Smooth muscle cell (in vitro differentiated cells): ENCODE measurements at regions not wholly inside any gene's neighbourhood (a gene's known extent, or its start where the extent isn't known, plus 50 kb on each side); places are given as distances from the start of the nearest gene placed in this dataset.

Source experiments
- DNase-seq: peaks from one replicate; lab custom pipeline; 2025; ENCODE audit not compliant: unreplicated experiment; lab: John Stamatoyannopoulos, UW
- H2AFZ ChIP-seq: fragments of 200-600 bp; sonication (generic); 2 replicates; pipeline ENCODE4 v1.6.0; 2016; ENCODE audit warnings: antibody characterized with exemption, low read depth, mild to moderate bottlenecking
- H3F3A ChIP-seq: fragments of 200-600 bp; sonication (generic); 2 replicates; pipeline ENCODE4 v1.6.0; 2017; ENCODE audit warnings: antibody characterized with exemption, low read depth
- H3K27ac ChIP-seq: fragments of 200-600 bp; sonication (generic); 2 replicates; pipeline ENCODE4 v1.5.1; 2016; ENCODE audit warnings: low read depth, mild to moderate bottlenecking
- H3K27me3 ChIP-seq: fragments of 200-600 bp; sonication (generic); 2 replicates; pipeline ENCODE4 v1.6.1; 2016; ENCODE audit warnings: low read depth, mild to moderate bottlenecking
- H3K36me3 ChIP-seq: fragments of 200-600 bp; sonication (generic); 2 replicates; pipeline ENCODE4 v1.5.1; 2016; ENCODE audit warnings: low read depth
- H3K4me1 ChIP-seq: fragments of 200-600 bp; sonication (generic); 2 replicates; pipeline ENCODE4 v1.5.1; 2016; ENCODE audit warnings: low read depth
- H3K4me2 ChIP-seq: fragments of 200-600 bp; sonication (generic); 2 replicates; pipeline ENCODE4 v1.6.0; 2016; ENCODE audit warnings: mild to moderate bottlenecking
- H3K4me3 ChIP-seq: fragments of 200-600 bp; sonication (generic); 2 replicates; pipeline ENCODE4 v1.5.1; 2016; ENCODE audit warnings: mild to moderate bottlenecking
- H3K79me2 ChIP-seq: fragments of 200-600 bp; sonication (generic); 2 replicates; pipeline ENCODE4 v1.6.0; 2016; ENCODE audit warnings: low read depth, mild to moderate bottlenecking
- H3K9ac ChIP-seq: fragments of 200-600 bp; sonication (generic); 2 replicates; pipeline ENCODE4 v1.6.0; 2016; ENCODE audit warnings: low read depth
- H3K9me3 ChIP-seq: fragments of 200-600 bp; sonication (generic); replicated peaks from 2 replicates; pipeline ENCODE4 v1.5.1; 2016; ENCODE audit warnings: low read depth
- H4K20me1 ChIP-seq: fragments of 200-600 bp; sonication (generic); 2 replicates; pipeline ENCODE4 v1.6.0; 2016; ENCODE audit warnings: low read depth
- WGBS: methylation state at CpG from one replicate; pipeline ENCODE4 v1.1.7; 2016; ENCODE audit warnings: low lambda C conversion rate; 5-methylcytosine and 5-hydroxymethylcytosine counted together
- TF ChIP-seq, protein P1 (sequence below): fragments of 200-600 bp; sonication (generic); IDR thresholded peaks from 2 replicates; pipeline ENCODE4 v1.5.1; 2017; ENCODE audit warnings: borderline replicate concordance, mild to moderate bottlenecking, antibody characterized with exemption; ENCODE audit not compliant: insufficient read depth, poor library complexity, severe bottlenecking

DNA sequence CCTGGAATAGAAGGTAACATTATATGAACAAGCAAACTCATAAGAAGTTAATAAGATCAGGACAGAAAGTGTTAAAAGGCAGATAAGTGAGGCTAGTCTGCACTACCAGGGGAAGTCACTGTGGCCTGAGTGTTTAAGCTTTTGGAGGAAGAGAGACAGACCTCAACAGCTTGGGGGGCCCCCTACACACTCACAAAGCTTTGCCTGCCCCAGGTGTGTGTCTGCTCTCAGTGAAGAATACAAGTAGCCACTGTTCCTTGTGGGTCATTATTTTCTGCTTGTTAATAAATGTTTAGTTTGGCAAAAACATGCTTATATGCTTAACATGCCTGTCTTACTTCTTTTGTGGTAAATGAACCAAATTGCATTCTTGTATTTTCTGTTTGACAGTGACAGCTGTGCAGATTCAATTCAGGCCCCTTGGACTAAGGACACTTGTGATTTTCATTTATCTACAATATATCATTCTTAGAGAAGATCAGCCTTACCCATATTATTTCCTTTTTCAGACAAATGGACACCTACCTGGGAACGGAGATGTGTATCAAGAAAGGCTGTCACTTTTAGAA is 50.7 kb upstream of the C12orf71 start:
- TF ChIP-seq, protein P1, sequence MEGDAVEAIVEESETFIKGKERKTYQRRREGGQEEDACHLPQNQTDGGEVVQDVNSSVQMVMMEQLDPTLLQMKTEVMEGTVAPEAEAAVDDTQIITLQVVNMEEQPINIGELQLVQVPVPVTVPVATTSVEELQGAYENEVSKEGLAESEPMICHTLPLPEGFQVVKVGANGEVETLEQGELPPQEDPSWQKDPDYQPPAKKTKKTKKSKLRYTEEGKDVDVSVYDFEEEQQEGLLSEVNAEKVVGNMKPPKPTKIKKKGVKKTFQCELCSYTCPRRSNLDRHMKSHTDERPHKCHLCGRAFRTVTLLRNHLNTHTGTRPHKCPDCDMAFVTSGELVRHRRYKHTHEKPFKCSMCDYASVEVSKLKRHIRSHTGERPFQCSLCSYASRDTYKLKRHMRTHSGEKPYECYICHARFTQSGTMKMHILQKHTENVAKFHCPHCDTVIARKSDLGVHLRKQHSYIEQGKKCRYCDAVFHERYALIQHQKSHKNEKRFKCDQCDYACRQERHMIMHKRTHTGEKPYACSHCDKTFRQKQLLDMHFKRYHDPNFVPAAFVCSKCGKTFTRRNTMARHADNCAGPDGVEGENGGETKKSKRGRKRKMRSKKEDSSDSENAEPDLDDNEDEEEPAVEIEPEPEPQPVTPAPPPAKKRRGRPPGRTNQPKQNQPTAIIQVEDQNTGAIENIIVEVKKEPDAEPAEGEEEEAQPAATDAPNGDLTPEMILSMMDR: no peak
- no peaks in the 10 kb centered on the region for H4K20me1 ChIP-seq
- no peak overlapping the region for H3K27ac ChIP-seq
- no peaks in the 10 kb centered on the region for H3K9me3 ChIP-seq
- no peaks in the 10 kb centered on the region for H3F3A ChIP-seq
- no peaks in the 10 kb centered on the region for H3K79me2 ChIP-seq
- no peaks in the 10 kb centered on the region for H3K36me3 ChIP-seq
- no peaks in the 10 kb centered on the region for H3K4me1 ChIP-seq
- H3K9ac ChIP-seq: no peak overlapping the region
- no peak overlapping the region for H3K4me2 ChIP-seq
- no peaks in the 10 kb centered on the region for H3K27me3 ChIP-seq
- DNase-seq: no peak
- H2AFZ ChIP-seq: no peak overlapping the region
- WGBS: 93% methylated on average over 1 of the region's 1 CpG
- no peak overlapping the region for H3K4me3 ChIP-seq

DNA sequence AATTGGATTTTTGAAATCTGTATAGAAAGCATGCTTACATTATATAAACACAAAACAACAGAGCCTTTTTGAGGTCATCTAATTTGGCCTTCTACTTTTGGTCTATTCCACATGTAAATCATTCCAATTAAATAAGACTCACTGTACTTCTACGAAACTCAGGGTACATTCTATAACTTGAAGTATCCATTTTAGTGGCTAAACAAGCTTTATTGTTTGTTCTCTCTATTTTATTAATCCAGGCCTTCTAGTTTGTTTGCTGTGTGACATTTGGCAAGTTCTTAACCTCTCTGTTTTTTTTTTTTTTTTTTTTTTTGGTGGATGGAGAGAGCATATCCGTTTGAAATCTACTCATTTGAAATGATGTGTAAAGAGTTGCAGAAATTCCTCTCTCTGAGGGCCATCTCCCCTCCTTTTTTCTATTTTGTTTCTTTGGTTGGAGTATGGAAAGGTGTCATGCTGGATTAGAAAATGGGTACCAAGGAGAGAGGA is 58.1 kb upstream of the C12orf71 start:
- H3K36me3 ChIP-seq: no peaks in the 10 kb centered on the region
- no peak overlapping the region for H2AFZ ChIP-seq
- H3K9ac ChIP-seq: no peak overlapping the region
- H3K4me1 ChIP-seq: no peaks in the 10 kb centered on the region
- no peaks in the 10 kb centered on the region for H4K20me1 ChIP-seq
- H3K79me2 ChIP-seq: no peaks in the 10 kb centered on the region
- H3F3A ChIP-seq: peaks cover 12% of the 10 kb centered on the region
- H3K27me3 ChIP-seq: no peaks in the 10 kb centered on the region
- H3K27ac ChIP-seq: no peak overlapping the region
- TF ChIP-seq, protein P1: no peak
- no peaks in the 10 kb centered on the region for H3K9me3 ChIP-seq
- H3K4me2 ChIP-seq: no peak overlapping the region
- no peak for DNase-seq
- 97% methylated on average over 2 of the region's 2 CpGs for WGBS
- H3K4me3 ChIP-seq: no peak overlapping the region

DNA sequence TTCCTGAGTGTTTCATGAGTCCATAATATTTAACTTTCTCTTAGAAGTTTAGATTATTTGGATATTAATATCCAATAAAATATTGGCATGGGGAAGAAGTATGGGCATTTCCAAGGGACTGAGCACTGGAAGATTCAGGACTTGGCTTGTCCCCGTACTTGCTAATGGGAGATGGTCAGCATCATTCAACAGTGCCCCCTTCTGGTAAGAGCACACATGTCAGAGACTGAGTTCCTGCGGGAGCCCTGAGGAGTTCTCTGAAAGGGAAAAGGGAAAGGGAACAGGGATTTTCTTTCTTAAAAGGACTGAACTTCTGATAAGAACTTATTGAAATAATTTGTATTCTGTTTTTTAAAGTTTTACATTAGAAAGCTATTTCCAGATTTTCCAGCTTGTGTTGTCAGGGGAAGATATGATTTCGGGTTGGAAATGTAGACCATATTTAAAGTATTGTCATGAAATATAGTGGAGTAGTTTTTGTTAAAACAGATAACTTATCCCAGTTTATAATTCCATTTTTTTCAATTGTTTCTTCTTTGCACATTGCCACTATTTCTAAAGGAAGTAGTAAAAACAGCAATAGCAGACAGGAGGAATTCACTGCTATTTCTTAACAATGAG is 59.8 kb upstream of the C12orf71 start:
- Histone ChIP-seq H3K9ac (no peak overlapping the region), H3K27ac (no peak overlapping the region), H4K20me1 (no peaks in the 10 kb centered on the region), H3K9me3 (no peaks in the 10 kb centered on the region), H3K4me2 (no peak overlapping the region), H3K4me3 (no peak overlapping the region), H3F3A (peaks cover 12% of the 10 kb centered on the region), H3K27me3 (no peaks in the 10 kb centered on the region), H3K36me3 (no peaks in the 10 kb centered on the region), H3K4me1 (no peaks in the 10 kb centered on the region), H2AFZ (no peak overlapping the region), H3K79me2 (no peaks in the 10 kb centered on the region)
- TF ChIP-seq, protein P1: peak; percentile 78
- WGBS: 30% methylated on average over 3 of the region's 3 CpGs
- no peak for DNase-seq
